ENCODE measurements at regions not wholly inside any gene's neighbourhood (a gene's known extent, or its start where the extent isn't known, plus 50 kb on each side); places are given as distances from the start of the nearest gene placed in this dataset.

DNA sequence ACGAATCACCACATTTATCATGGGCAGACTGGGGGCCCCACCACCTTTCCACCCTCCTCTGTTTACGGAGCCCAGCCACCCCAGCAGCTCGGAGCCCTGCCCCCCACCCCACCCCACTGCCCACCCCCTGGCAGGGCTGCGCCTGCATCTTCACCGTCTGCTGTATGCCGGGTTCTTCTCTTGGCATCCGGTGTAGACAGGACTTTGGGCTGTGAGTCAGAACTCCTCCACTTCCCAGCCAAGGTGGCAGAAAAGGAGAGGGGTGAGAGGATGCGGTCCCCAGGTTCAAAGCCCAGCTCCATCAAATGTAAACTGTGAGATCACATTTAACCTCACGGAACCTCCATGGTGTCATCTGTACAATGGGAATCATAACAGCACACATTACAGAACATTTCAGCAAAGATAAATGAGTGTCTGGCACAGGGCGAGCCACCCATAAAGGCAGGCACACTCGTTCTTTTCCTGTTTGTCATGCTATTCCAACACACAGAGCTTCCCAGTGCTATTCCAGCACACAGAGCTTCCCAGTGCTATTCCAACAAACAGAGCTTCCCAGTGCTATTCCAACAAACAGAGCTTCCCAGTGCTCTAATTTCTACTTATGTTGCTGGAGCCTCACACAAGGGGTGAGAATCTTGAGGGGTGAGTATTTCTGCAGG lies 292.7 kb upstream of the RTL1 start:
- no peak overlapping the region for H3K4me3 ChIP-seq
- intact Hi-C loops (cut with DNase I), result no loop called here
- no peaks in the 10 kb centered on the region for H3K36me3 ChIP-seq
- ATAC-seq (no peak), DNase-seq (no peak)
- no peaks in the 10 kb centered on the region for H3K9me3 ChIP-seq
- no peaks in the 10 kb centered on the region for H3K27me3 ChIP-seq
- no peak overlapping the region for H3K27ac ChIP-seq
- H3K4me1 ChIP-seq, result no peaks in the 10 kb centered on the region
- TF ChIP-seq, protein P1, sequence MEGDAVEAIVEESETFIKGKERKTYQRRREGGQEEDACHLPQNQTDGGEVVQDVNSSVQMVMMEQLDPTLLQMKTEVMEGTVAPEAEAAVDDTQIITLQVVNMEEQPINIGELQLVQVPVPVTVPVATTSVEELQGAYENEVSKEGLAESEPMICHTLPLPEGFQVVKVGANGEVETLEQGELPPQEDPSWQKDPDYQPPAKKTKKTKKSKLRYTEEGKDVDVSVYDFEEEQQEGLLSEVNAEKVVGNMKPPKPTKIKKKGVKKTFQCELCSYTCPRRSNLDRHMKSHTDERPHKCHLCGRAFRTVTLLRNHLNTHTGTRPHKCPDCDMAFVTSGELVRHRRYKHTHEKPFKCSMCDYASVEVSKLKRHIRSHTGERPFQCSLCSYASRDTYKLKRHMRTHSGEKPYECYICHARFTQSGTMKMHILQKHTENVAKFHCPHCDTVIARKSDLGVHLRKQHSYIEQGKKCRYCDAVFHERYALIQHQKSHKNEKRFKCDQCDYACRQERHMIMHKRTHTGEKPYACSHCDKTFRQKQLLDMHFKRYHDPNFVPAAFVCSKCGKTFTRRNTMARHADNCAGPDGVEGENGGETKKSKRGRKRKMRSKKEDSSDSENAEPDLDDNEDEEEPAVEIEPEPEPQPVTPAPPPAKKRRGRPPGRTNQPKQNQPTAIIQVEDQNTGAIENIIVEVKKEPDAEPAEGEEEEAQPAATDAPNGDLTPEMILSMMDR (IDR thresholded peaks at IDR 0.05), result no peak

GRCh38 chr14:101196795-101197590 lies 293.5 kb upstream of the RTL1 start:
- Histone ChIP-seq H3K4me3 (no peak overlapping the region), H3K27me3 (no peaks in the 10 kb centered on the region), H3K4me1 (no peaks in the 10 kb centered on the region), H3K36me3 (no peaks in the 10 kb centered on the region), H3K9me3 (no peaks in the 10 kb centered on the region), H3K27ac (no peak overlapping the region)
- TF ChIP-seq, protein P1 (IDR thresholded peaks at IDR 0.05), result no peak
- intact Hi-C loops (cut with DNase I), result no loop called here
- ATAC-seq (no peak), DNase-seq (peak; percentile 54)

DNA sequence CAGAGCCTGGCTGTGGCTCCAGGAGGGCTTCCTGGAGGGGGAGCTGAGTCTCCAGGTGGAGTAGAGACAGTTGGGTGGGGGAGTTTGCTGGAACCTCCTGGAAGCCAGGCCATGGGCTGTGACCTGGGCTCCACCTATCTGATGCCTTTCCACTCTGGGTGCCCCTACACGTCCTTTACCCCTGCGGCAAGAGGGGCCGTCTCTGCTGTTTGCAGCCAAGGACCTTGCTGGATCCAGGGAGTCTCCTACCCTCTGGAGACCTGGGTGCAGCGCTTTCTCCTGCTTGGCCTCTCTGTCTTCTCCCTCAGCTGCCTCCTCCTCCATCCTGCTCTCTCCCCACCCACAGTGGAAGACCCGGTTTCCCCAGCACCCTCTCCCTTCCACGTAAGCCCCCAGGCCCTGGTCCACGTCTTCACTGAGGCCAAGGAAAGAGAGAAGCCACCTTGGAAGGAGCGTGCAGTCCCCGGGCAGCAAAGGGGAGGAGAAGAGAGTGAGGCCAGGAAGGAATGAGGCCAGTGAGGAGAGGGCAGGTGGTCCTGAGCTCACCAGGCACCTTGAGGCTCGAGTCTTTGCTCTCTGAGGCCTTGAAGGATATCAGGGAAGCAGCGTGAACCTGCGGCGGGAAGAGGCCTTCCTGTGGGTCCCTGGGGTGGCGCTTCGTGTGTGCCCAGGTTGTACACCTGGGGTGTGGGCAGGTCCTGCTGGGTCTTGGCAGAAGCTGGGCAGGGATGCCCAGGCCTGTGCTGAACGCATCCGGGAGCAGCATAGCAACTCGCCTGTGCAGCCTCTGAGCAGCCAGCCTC lies 294.3 kb upstream of the RTL1 start:
- H3K36me3 ChIP-seq, result no peaks in the 10 kb centered on the region
- intact Hi-C loops (cut with DNase I), result no loop called here
- no peaks in the 10 kb centered on the region for H3K4me1 ChIP-seq
- no peaks in the 10 kb centered on the region for H3K9me3 ChIP-seq
- no peak for ATAC-seq
- H3K27me3 ChIP-seq, result no peaks in the 10 kb centered on the region
- TF ChIP-seq, protein P1 (IDR thresholded peaks at IDR 0.05), result no peak
- no peak overlapping the region for H3K4me3 ChIP-seq
- peak; percentile 49 for DNase-seq
- no peak overlapping the region for H3K27ac ChIP-seq

GRCh38 chr14:101198398-101199027 lies 295.0 kb upstream of the RTL1 start:
- Histone ChIP-seq H3K9me3 (no peaks in the 10 kb centered on the region), H3K36me3 (no peaks in the 10 kb centered on the region), H3K4me1 (no peaks in the 10 kb centered on the region), H3K27me3 (no peaks in the 10 kb centered on the region), H3K27ac (no peak overlapping the region), H3K4me3 (no peak overlapping the region)
- intact Hi-C loops (cut with DNase I), result no loop called here
- peak; percentile 56 for DNase-seq
- TF ChIP-seq, protein P1 (IDR thresholded peaks at IDR 0.05), result no peak
- no peak for ATAC-seq

DNA sequence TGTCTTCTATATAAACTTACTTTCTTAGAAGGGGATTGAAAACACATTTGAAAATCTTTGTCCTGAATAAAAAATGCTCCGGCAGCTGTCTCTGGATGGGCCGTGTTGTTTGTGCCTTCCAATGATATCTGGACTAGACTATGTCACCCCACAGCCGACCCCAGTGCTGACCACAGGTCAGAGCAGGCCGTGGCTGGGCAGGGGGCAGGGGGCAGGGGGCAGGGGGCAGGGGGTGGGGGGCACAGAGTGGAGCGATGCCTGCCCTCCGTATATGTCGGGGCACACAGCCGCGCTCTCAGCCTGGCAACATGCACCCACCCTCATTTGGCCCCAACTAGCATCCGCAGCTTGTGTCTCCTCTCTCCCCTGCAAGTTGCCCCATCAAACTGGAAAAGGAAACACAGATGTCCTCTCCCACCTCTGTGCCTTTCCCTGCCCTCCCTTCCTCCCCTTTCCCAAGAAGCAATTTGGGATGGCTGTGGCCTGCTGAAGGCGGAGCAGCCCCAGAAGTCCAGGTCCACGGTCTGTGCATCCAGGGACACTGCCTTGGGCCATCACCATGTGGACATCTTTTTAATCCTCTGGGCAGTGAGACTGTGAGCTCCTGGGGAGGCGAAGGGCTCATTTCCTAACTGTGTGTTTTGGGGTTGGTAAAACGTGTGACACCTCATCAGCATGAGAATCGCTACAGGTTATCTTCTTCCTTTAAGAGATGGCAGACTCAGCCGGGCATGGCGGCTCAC lies 295.7 kb upstream of the RTL1 start:
- no peak for DNase-seq
- ATAC-seq, result no peak

More for the DNA sequence above, 295.7 kb upstream of the RTL1 start:
- intact Hi-C loops (cut with DNase I), result no loop called here
- Histone ChIP-seq H3K4me3 (no peak overlapping the region), H3K27me3 (no peaks in the 10 kb centered on the region), H3K27ac (no peak overlapping the region), H3K4me1 (no peaks in the 10 kb centered on the region), H3K9me3 (no peaks in the 10 kb centered on the region), H3K36me3 (no peaks in the 10 kb centered on the region)
- TF ChIP-seq, protein P1 (IDR thresholded peaks at IDR 0.05), result no peak

All from upper lobe of right lung (tissue), 1 donor.